Activated CD8-positive, alpha-beta T cell treated with anti-CD3 and anti-CD28 coated beads for 36 hours (primary cell): ENCODE measurements at regions not wholly inside any gene's neighbourhood (a gene's known extent, or its start where the extent isn't known, plus 50 kb on each side); places are given as distances from the start of the nearest gene placed in this dataset.

Experiments
- ATAC-seq: fragments of 200-7000 bp; cut with Tn5 transposase; one replicate; pipeline ENCODE4 v1.10.0; 2021; ENCODE audit warnings: mild to moderate bottlenecking, moderate library complexity
- CTCF ChIA-PET: fragments of 350-600 bp; sonication (Branson Sonifier 250); formaldehyde crosslinking; loops from one replicate; lab custom pipeline; 2021; ENCODE audit warnings: antibody characterized with exemption; lab: Charles Lee
- POLR2A ChIA-PET: fragments of 350-600 bp; sonication (Branson Sonifier 250); formaldehyde crosslinking; loops from one replicate; lab custom pipeline; 2021; ENCODE audit warnings: antibody characterized with exemption; lab: Charles Lee
- DNase-seq: peaks from one replicate; pipeline ENCODE4 v3.0.0-alpha.2; 2020
- H3K27ac Mint-ChIP-seq: one replicate; pipeline ENCODE4 v1.8.0; 2021; ENCODE audit warnings: mild to moderate bottlenecking, mixed read lengths
- H3K27me3 Mint-ChIP-seq: one replicate; pipeline ENCODE4 v1.8.0; 2021; ENCODE audit warnings: mixed read lengths
- H3K36me3 Mint-ChIP-seq: one replicate; pipeline ENCODE4 v1.8.0; 2021; ENCODE audit warnings: low read depth, mixed read lengths
- H3K4me1 Mint-ChIP-seq: one replicate; pipeline ENCODE4 v1.8.0; 2021; ENCODE audit warnings: low read depth, mixed read lengths
- H3K4me3 Mint-ChIP-seq: one replicate; pipeline ENCODE4 v1.8.0; 2021; ENCODE audit warnings: mild to moderate bottlenecking, moderate library complexity, mixed read lengths
- H3K9me3 Mint-ChIP-seq: one replicate; pipeline ENCODE4 v1.8.0; 2021; ENCODE audit warnings: mixed read lengths
- CTCF ChIP-seq: fragments of 200-600 bp; IDR thresholded peaks from one replicate; pipeline ENCODE4 v1.8.0; 2022; ENCODE audit warnings: antibody characterized with exemption, mild to moderate bottlenecking
- intact Hi-C: fragments of 100-400 bp; cut with micrococcal nuclease; formaldehyde crosslinking; loops from one replicate; pipeline ENCODE4 v1.10.0; 2022

GRCh38 chr1:190540366-190540765 lies 62.7 kb upstream of the BRINP3 start:
- DNase-seq: no peak
- intact Hi-C loops: no loop called here
- H3K4me1 Mint-ChIP-seq: no peaks in the 10 kb centered on the region
- ChIA-PET POLR2A (no interaction called here), CTCF (no interaction called here)
- no peaks in the 10 kb centered on the region for H3K27me3 Mint-ChIP-seq
- H3K27ac Mint-ChIP-seq: no peak overlapping the region
- ATAC-seq: no peak
- no peak for TF ChIP-seq CTCF
- H3K36me3 Mint-ChIP-seq: no peaks in the 10 kb centered on the region
- no peak overlapping the region for H3K4me3 Mint-ChIP-seq
- peaks cover 1% of the 10 kb centered on the region for H3K9me3 Mint-ChIP-seq

- Mint-ChIP-seq H3K4me1 (no peaks in the 10 kb centered on the region), H3K36me3 (no peaks in the 10 kb centered on the region), H3K27ac (no peak overlapping the region), H3K4me3 (no peak overlapping the region), H3K9me3 (peaks cover 10% of the 10 kb centered on the region), H3K27me3 (no peaks in the 10 kb centered on the region)
- TF ChIP-seq CTCF: no peak
- ChIA-PET POLR2A (no interaction called here), CTCF (no interaction called here)
- no peak for DNase-seq
- intact Hi-C loops: no loop called here
- ATAC-seq: no peak
Observed at GRCh38 chr1:190551638-190552037, 74.0 kb upstream of the BRINP3 start.

DNA sequence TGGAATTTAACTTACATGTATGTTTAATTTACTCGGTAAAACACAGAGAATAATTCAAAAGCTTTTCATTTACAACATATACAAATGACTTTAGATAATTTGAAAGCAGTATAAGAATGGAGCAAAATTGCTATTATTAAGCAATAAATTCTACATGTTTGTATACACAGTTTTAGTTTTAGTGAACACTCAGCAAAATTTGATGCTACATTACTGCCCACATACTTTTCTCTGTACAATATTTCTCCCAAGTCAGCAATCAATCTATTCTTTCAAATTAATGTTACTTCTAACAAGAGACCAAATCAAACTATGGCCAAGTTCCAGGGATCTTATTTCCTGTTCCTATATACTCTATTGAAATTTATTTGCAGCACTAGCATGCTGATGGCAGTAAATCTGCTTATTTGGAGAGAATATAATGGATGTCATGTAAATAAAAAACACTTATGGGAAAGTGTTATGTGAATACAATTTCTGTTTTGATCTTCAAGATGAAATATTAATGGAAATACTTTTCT lies 82.6 kb upstream of the BRINP3 start:
- no peaks in the 10 kb centered on the region for H3K36me3 Mint-ChIP-seq

GRCh38 chr1:190563230-190563629 lies 85.6 kb upstream of the BRINP3 start:
- no peak for TF ChIP-seq CTCF
- no peak for ATAC-seq
- Mint-ChIP-seq H3K27ac (no peak overlapping the region), H3K4me1 (no peaks in the 10 kb centered on the region), H3K36me3 (no peaks in the 10 kb centered on the region), H3K27me3 (no peaks in the 10 kb centered on the region), H3K9me3 (peaks cover 9% of the 10 kb centered on the region), H3K4me3 (no peak overlapping the region)
- ChIA-PET CTCF (no interaction called here), POLR2A (no interaction called here)
- no peak for DNase-seq
- intact Hi-C loops: no loop called here

More for the DNA sequence above, 82.6 kb upstream of the BRINP3 start:
- CTCF ChIA-PET: no interaction called here
- DNase-seq (no peak), ATAC-seq (no peak)
- Mint-ChIP-seq H3K4me1 (no peaks in the 10 kb centered on the region), H3K4me3 (no peak overlapping the region), H3K27me3 (no peaks in the 10 kb centered on the region), H3K9me3 (peaks cover 10% of the 10 kb centered on the region), H3K27ac (no peak overlapping the region)
- POLR2A ChIA-PET: no interaction called here
- intact Hi-C loops: no loop called here
- no peak for TF ChIP-seq CTCF

- POLR2A ChIA-PET: no interaction called here
- intact Hi-C loops: no loop called here
- Mint-ChIP-seq H3K4me1 (no peaks in the 10 kb centered on the region), H3K4me3 (no peak overlapping the region), H3K27me3 (no peaks in the 10 kb centered on the region), H3K27ac (no peak overlapping the region), H3K36me3 (no peaks in the 10 kb centered on the region), H3K9me3 (peaks cover 6% of the 10 kb centered on the region)
- TF ChIP-seq CTCF: no peak
- CTCF ChIA-PET: no interaction called here
- ATAC-seq (no peak), DNase-seq (no peak)
Observed at GRCh38 chr1:190564117-190564516, 86.5 kb upstream of the BRINP3 start.
